PC-3 (cell line): ENCODE measurements at regions not wholly inside any gene's neighbourhood (a gene's known extent, or its start where the extent isn't known, plus 50 kb on each side); places are given as distances from the start of the nearest gene placed in this dataset.
A peak's percentile ranks its signal among the peaks of the same experiment; 100 is the strongest.

Experiments
- ATAC-seq: fragments of 200-7000 bp; cut with Tn5 transposase; 2 replicates; pipeline ENCODE4 v1.9.1; 2020; ENCODE audit warnings: mild to moderate bottlenecking, moderate library complexity
- BruUV-seq: library from RNA; stranded (reverse); fragments of 400-500 nt; replicated peaks from 2 replicates; lab custom pipeline; 2021; lab: Mats Ljungman, UMichigan
- CTCF ChIA-PET: fragments of 300-600 bp; sonication (Branson Sonifier 250); formaldehyde crosslinking; loops from one replicate; lab custom pipeline; 2022; ENCODE audit warnings: antibody characterized with exemption; lab: Charles Lee
- POLR2A ChIA-PET: fragments of 300-600 bp; sonication (Branson Sonifier 250); formaldehyde crosslinking; loops from one replicate; lab custom pipeline; 2022; ENCODE audit warnings: antibody characterized with exemption; ENCODE audit not compliant: unreplicated experiment; lab: Charles Lee
- DNase-seq: peaks from one replicate; pipeline ENCODE4 v3.0.0-alpha.2; 2015
- H2AFZ ChIP-seq: fragments of 300-600 bp; sonication (generic); 2 replicates; pipeline ENCODE4 v1.6.0; 2016; ENCODE audit warnings: antibody characterized with exemption, low read length
- H3F3A ChIP-seq: fragments of 300-600 bp; sonication (generic); one replicate; pipeline ENCODE4 v1.6.0; 2017; ENCODE audit warnings: antibody characterized with exemption, low read length, control low read depth, mild to moderate bottlenecking; ENCODE audit not compliant: unreplicated experiment
- H3K27ac ChIP-seq: fragments of 300-600 bp; sonication (generic); 2 replicates; pipeline ENCODE4 v1.5.1; 2016; ENCODE audit warnings: mild to moderate bottlenecking, low read length
- H3K27me3 ChIP-seq: fragments of 300-600 bp; sonication (generic); 2 replicates; pipeline ENCODE4 v1.6.1; 2016; ENCODE audit warnings: low read length, mixed read lengths
- H3K36me3 ChIP-seq: fragments of 300-600 bp; sonication (generic); 2 replicates; pipeline ENCODE4 v1.6.1; 2016; ENCODE audit warnings: low read depth, mixed run types, low read length, mixed read lengths
- H3K4me1 ChIP-seq: fragments of 300-600 bp; sonication (generic); 2 replicates; pipeline ENCODE4 v1.5.1; 2016; ENCODE audit warnings: low read length; ENCODE audit not compliant: insufficient read depth
- H3K4me2 ChIP-seq: fragments of 300-600 bp; sonication (generic); 2 replicates; pipeline ENCODE4 v1.6.0; 2016; ENCODE audit warnings: low read length
- H3K4me3 ChIP-seq: fragments of 300-600 bp; sonication (generic); 2 replicates; pipeline ENCODE4 v1.5.1; 2016; ENCODE audit warnings: mild to moderate bottlenecking, low read length, mixed read lengths
- H3K79me2 ChIP-seq: fragments of 300-600 bp; sonication (generic); 2 replicates; pipeline ENCODE4 v1.6.1; 2017; ENCODE audit warnings: low read length, mixed read lengths
- H3K9ac ChIP-seq: fragments of 300-600 bp; sonication (generic); 2 replicates; pipeline ENCODE4 v1.6.0; 2016; ENCODE audit warnings: mild to moderate bottlenecking, low read length
- H3K9me2 ChIP-seq: fragments of 300-600 bp; sonication (generic); replicated peaks from 2 replicates; pipeline ENCODE4 v1.6.1; 2016; ENCODE audit warnings: mixed run types, low read length, mixed read lengths
- H3K9me3 ChIP-seq: fragments of 300-600 bp; sonication (generic); 2 replicates; pipeline ENCODE4 v1.6.1; 2016; ENCODE audit warnings: low read length, mixed read lengths
- H4K20me1 ChIP-seq: fragments of 300-600 bp; sonication (generic); 2 replicates; pipeline ENCODE4 v1.6.1; 2016; ENCODE audit warnings: low read length, mixed read lengths
- CTCF ChIP-seq: fragments of 300-600 bp; sonication (generic); conservative IDR thresholded peaks from 2 replicates; pipeline ENCODE4 v1.5.1; 2017; ENCODE audit warnings: antibody characterized with exemption, low read depth, mild to moderate bottlenecking, low read length
- EZH2 ChIP-seq: fragments of 300-600 bp; sonication (generic); IDR thresholded peaks from one replicate; pipeline ENCODE4 v1.6.1; 2017; ENCODE audit warnings: antibody characterized with exemption, mild to moderate bottlenecking, low read length; ENCODE audit not compliant: unreplicated experiment
- EZH2phosphoT487 ChIP-seq: fragments of 300-600 bp; sonication (generic); IDR thresholded peaks from 2 replicates; pipeline ENCODE4 v1.6.1; 2018; ENCODE audit warnings: mild to moderate bottlenecking, antibody characterized with exemption, low read length, borderline replicate concordance
- intact Hi-C: fragments of 100-400 bp; cut with micrococcal nuclease; formaldehyde crosslinking; loops from 2 replicates; pipeline ENCODE4 v1.9.0; 2023

GRCh38 chr5:56352808-56353590, 119.9 kb upstream of the ANKRD55 start:
- intact Hi-C loops = no loop called here
- H3K36me3 ChIP-seq = no peaks in the 10 kb centered on the region
- BruUV-seq = no TSS peak
- no peak overlapping the region for H2AFZ ChIP-seq
- H4K20me1 ChIP-seq = no peaks in the 10 kb centered on the region
- no peak overlapping the region for H3K4me3 ChIP-seq
- peaks cover 22% of the 10 kb centered on the region for H3K4me1 ChIP-seq
- no peaks in the 10 kb centered on the region for H3K27me3 ChIP-seq
- H3K9ac ChIP-seq = no peak overlapping the region
- TF ChIP-seq EZH2phosphoT487 = no peak
- no peak for TF ChIP-seq CTCF
- no peak for TF ChIP-seq EZH2
- DNase-seq (no peak), ATAC-seq (no peak)
- H3K9me3 ChIP-seq = no peaks in the 10 kb centered on the region
- no peaks in the 10 kb centered on the region for H3K9me2 ChIP-seq
- H3K27ac ChIP-seq = no peak overlapping the region
- CTCF ChIA-PET = no interaction called here
- H3K4me2 ChIP-seq = no peak overlapping the region
- no peaks in the 10 kb centered on the region for H3F3A ChIP-seq
- no peaks in the 10 kb centered on the region for H3K79me2 ChIP-seq
- POLR2A ChIA-PET = no interaction called here

GRCh38 chr5:56350597-56351170, 117.6 kb upstream of the ANKRD55 start:
- 0 out of 2 replicates have a peak overlapping the region, but pooled peaks have one; percentile 5 for H3K9ac ChIP-seq
- no peak overlapping the region for H3K4me3 ChIP-seq
- no peaks in the 10 kb centered on the region for H3K36me3 ChIP-seq
- DNase-seq (peak; percentile 89), ATAC-seq (peak; percentile 86)
- ChIA-PET CTCF (no interaction called here), POLR2A (no interaction called here)
- H2AFZ ChIP-seq = no peak overlapping the region
- no peaks in the 10 kb centered on the region for H3K9me2 ChIP-seq
- no peaks in the 10 kb centered on the region for H3K27me3 ChIP-seq
- H3F3A ChIP-seq = no peaks in the 10 kb centered on the region
- peaks cover 42% of the 10 kb centered on the region for H3K4me1 ChIP-seq
- H3K9me3 ChIP-seq = no peaks in the 10 kb centered on the region
- intact Hi-C loops = no loop called here
- H4K20me1 ChIP-seq = no peaks in the 10 kb centered on the region
- no TSS peak for BruUV-seq
- TF ChIP-seq CTCF (no peak), EZH2phosphoT487 (no peak), EZH2 (no peak)
- H3K4me2 ChIP-seq = peak overlapping the region; percentile 57
- H3K27ac ChIP-seq = peak overlapping the region; percentile 76
- H3K79me2 ChIP-seq = no peaks in the 10 kb centered on the region

GRCh38 chr5:56350011-56350596, 117.0 kb upstream of the ANKRD55 start:
- ChIA-PET CTCF (interaction anchor here (0.6 kb wide), 1 partner anchor 59 kb away, joined by 8 read pairs; no protein-coding TSS in a partner anchor), POLR2A (no interaction called here)
- ATAC-seq (peak; percentile 6; the same call in 1 of the 2 replicates), DNase-seq (no peak)
- H3K9me2 ChIP-seq = no peaks in the 10 kb centered on the region
- no TSS peak for BruUV-seq
- no peaks in the 10 kb centered on the region for H3K9me3 ChIP-seq
- H3K4me1 ChIP-seq = peaks cover 42% of the 10 kb centered on the region
- intact Hi-C loops = no loop called here
- peak overlapping the region; percentile 4; the same call in 1 of the 2 replicates for H3K9ac ChIP-seq
- H2AFZ ChIP-seq = no peak overlapping the region
- H3K36me3 ChIP-seq = no peaks in the 10 kb centered on the region
- H3K79me2 ChIP-seq = no peaks in the 10 kb centered on the region
- TF ChIP-seq EZH2phosphoT487 (no peak), CTCF (no peak), EZH2 (no peak)
- peak overlapping the region; percentile 76 for H3K27ac ChIP-seq
- H4K20me1 ChIP-seq = no peaks in the 10 kb centered on the region
- no peaks in the 10 kb centered on the region for H3K27me3 ChIP-seq
- H3K4me2 ChIP-seq = peak overlapping the region; percentile 57
- no peaks in the 10 kb centered on the region for H3F3A ChIP-seq
- no peak overlapping the region for H3K4me3 ChIP-seq
